HG03378 (cell line): ENCODE measurements at regions not wholly inside any gene's neighbourhood (a gene's known extent, or its start where the extent isn't known, plus 50 kb on each side); places are given as distances from the start of the nearest gene placed in this dataset.

Source experiments
- ATAC-seq: cut with Tn5 transposase; IDR thresholded peaks from one replicate; pipeline ENCODE4 v1.9.1; 2021; ENCODE audit warnings: mild to moderate bottlenecking, moderate library complexity; ENCODE audit not compliant: unreplicated experiment

DNA sequence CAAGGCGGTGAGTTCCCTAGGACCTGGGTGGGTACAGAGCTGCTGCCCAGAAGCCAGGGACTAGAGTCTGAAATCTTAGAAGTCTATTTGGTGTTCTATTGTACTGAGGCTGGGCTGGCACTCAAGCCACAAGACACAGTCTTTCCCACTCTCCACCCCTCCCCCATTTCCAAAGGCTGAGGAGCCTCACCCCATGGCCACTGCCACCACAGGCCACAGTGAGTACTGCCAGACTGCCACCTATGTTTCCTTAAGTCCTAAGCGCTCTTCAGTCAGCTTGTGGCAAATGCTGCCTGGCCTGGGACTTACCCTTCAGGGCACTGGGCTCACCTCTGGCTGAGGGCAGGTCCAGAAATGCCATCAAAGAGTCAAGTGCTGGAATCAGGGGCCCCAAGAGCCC is 469.3 kb downstream of the HAO1 start:
- no peak for ATAC-seq

DNA sequence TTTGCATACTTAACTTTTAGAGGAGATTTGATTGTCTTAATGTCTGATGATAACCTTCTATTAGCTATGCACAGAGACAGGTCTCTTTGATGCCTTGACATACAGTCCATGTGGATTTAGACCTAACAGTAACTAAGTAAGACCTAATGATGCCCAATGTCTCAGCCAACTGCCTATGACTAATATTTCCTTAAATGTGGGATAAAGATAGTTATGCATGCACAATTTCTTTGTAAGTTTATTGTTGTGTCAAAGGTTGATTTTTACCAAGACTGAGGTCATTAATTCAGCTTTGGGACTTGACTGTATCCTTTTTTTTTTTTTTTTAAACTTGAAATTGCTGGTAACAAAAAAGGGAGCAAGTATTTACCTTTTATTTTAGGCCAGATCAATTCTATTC is 450.0 kb downstream of the HAO1 start:
- ATAC-seq, result no peak

DNA sequence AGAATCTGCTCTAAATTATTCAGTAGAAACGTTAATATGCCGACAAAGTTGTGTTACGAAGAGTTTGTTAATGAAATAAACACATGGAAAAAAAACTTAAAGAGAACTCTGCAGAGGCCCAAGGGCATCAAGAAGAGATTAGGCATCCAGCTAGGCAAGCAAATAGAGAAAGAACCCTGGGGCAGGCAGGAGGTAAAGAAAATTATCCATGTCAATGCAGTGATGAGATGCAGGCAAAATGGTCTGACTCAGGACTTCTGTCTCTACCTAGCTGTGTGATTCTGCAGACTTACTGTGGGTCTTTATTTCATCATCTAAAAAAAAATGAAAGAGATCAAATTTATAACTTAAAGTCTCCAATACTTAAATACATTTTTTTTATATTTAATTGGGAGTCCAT is 448.0 kb downstream of the HAO1 start:
- no peak for ATAC-seq

DNA sequence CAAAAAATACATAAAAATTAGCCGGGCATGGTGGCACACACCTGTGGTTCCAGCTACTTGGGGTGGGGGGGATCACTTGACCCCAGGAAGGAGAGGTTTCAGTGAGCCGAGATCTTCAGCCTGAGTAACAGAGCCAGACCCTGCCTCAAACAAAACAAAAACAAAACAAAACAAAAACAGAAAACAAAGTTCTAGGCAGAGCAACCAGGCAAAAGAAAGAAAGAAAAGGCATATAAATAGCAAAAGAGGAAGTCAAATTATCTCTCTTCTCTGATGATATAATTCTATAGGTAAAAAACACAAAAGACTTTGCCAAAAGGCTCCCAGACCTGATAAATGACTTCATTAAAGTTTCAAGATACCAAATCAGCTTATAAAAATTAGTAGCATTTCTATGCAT is 446.9 kb downstream of the HAO1 start:
- no peak for ATAC-seq

DNA sequence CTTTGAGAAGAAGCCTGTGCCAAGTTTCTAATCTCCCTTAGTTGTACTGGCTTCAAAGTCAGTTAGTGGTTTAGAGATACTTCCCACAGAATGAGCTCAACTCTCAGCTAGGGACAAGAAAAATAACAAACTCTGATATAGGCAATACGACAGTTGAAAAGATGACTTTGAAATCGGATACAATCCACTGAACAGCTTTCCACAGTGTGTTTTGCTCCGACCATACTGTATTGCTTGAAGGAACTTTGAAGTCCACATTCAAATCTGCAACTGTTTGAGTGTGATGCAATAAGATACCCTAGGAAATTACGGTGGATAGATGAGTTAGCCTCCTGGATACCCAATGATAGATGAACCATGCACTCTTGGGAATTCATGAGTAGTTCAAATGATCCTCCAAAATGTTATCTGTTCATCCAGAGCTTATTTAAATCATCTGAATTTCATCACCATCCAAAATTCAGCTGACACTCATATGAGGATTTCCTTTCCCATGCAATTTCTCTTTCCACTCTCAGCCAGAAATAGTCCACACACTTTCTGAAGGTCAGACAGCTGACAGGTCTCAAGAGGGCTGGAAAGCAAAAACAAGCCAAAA is 443.8 kb downstream of the HAO1 start:
- no peak for ATAC-seq

DNA sequence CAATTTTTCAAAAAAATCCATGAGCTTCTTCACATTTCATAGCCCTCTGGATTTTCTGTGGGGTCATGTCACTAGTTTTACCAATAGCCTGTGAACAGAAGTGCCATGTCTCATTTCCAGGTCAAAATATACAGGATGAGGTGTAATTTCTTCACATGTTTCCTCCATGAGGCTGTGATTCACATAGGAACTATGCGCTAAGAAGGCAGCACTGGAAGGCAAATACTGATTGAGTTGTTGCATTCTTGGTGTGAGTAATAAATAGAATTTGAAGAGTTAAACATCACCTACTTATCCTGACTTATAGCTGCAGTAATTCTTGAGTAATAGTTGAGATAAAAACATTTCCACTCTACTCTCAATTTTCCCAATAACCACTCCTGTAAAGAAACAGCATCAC is 442.3 kb downstream of the HAO1 start:
- no peak for ATAC-seq

DNA sequence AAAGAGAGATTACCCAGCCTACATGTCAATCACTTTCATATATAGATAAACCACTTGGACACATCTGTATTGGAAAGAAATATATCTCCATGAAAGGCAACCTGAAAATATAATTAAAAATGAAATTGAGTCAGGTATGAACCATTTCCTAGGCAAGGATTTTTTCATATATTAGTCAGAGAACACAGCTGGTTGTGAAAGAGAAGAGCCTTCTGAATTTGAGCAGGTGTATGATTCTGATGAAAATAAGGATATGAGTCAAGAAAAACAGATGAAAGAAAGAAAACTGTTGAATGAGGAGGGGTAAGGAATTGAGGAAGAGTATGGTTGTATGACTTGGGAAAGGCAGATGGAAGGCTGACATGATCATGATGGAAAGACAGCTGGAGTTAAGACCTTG is 441.1 kb downstream of the HAO1 start:
- ATAC-seq, result no peak

DNA sequence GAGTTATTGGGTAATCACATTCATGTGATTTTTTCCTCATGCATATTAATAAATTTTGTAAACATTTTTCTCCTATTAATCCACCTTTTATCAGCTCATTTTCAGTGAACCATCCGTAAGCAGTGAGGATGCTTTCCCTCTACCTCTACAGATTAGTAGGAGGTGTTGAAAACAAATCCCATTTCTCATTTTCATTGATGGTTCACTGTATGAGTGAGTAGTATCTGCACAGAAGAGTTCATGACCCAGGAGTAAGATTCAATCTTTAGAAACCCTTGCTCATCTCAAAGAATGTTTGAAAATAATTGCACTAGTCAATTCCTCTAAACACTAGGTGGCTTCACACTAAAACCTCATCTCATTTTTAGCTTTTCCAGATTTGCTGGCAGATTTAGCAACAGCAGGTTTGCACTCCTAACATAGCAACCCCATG is 440.0 kb downstream of the HAO1 start:
- ATAC-seq, result no peak

DNA sequence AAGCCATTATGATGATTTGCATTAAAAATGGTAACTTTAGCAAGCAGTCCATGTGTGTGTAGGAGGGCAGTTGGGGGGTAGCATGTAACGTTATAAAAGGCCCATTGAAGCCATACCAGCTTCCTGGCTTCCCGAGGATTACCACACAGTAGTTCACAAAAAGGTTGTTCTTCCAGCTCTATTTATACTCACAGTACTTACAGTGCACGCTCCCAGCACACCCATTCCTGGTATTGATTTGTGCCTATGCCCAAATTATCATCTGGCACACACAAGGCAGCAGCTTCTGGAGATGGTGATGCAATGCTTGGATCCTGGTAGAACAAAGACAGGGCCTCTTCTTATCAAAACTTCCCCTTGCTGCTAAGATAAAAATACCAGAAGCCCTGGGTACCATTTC is 436.8 kb downstream of the HAO1 start:
- ATAC-seq, result no peak

DNA sequence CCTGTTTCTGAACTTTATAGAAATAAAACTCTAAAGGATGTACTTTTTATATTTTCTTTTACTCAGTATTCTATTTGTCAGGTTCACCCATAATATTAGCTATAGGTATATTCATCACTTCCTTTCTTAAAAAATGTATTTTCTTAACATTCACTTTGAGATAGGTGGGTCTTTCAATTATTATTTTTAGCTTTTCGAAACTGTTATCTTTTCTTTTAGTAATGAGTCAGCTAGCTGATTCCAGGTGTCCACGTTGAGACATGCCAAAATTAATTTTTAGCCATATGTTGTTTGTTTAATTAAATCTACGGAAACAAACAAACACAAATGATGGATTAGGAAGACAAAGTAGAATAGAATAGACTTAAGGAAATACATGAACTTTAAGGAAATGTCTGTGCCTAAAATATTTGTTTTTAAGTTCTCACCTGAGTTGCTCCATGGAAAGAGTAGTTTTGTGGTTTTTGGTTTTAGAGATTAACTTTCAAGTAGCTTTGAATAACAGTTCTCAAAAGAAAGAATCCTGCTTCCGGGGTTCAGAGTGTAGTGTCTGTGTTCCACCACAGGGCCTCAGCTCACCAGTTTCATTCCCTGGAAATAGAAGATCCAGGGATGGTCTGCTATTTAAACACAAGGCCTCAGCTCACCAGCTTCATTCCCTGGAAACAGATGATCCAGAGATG is 435.0 kb downstream of the HAO1 start:
- ATAC-seq, result peak; percentile 54

DNA sequence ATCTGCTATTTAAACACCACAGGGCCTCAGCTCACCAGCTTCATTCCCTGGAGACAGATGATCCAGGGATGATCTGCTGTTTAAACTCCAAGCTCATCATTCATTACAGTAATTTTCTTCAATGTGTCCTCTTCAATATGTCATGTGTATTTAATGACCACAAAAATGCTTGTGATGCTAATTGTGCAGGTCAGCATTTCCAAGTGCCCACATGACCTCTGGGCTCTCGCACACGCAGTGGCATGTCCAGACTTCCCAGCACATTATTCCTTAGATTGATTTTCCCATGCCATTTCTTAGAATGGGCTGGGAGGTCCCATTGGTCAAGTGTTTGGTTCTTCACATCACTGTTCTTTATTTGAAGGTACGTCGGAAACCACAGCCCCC is 434.4 kb downstream of the HAO1 start:
- ATAC-seq, result no peak

DNA sequence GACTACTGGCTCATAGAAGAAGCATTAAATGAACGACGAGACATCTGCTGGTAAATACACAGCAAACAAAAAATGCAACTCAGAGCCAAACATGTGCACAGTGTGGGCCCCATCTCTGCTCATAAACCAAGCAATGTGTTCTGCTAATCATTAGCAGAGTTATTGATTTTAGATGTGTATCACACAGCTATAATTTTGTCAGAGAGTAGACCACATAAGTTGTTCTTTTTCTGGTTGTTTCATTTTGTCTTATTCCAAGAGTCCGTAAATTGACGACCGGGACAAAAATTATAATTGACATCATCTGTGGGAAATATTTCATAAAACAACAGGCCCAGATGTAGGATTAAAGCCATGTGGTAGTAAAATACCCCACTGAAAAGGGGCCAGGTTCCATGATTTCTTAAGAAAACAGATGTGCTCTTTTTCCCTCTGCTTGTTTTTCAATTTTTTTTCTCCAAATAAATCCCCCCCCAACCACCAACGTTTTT is 423.6 kb downstream of the HAO1 start:
- no peak for ATAC-seq

DNA sequence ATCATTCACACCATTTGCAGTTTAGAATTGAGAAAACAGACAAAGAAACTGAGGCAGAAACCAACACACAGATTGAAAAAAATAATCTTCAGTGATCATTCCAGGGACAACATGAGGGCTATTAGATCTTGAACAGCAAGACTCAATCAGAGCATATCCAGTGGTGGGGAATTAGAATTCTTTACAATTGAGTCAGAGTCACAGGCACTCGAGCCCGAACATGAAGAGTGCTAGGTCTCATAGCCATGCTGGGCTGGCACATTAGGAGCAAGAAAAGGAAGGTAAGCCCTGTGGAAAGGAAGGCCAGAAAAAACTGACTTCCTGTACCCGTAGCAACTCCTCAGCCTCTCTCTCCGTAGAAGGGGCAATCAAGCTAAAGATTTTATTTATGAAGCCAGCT is 419.9 kb downstream of the HAO1 start:
- no peak for ATAC-seq

DNA sequence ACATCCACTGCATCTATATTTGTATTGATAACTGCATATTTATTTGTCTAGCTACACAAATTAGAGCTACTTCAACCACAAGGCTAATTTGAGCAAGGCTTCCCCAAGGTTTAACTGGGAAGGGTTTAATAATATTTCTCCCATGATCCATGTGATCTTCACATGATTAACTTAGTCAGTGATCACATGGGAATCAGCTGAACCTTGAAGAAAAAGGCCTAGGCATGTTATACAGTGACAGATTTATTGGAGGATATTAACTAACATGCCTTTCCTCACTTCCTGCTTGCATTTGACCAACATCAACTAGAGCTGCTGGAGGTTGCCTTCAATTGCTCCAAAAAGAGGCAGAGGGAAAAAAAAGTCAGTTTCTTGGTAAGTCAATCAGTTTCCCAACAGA is 417.0 kb downstream of the HAO1 start:
- no peak for ATAC-seq

DNA sequence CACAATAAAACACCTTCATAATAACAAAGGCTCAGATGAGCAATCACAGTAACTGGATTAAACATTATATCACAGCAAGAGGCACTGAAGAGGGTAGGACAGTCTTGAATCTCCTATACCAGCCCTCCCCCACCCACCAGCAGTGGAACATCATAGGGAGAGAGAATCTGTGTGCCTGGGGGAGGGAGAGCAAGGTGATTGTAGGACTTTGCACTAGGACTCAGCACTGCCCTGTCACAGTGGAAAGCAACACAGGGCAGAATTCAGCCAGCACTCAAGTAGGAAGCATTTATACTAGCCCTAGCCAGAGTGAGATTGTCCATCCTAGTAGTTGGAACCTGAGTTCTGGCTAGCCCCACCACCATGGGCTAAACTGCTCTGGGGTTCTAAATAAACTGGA is 400.2 kb downstream of the HAO1 start:
- no peak for ATAC-seq

DNA sequence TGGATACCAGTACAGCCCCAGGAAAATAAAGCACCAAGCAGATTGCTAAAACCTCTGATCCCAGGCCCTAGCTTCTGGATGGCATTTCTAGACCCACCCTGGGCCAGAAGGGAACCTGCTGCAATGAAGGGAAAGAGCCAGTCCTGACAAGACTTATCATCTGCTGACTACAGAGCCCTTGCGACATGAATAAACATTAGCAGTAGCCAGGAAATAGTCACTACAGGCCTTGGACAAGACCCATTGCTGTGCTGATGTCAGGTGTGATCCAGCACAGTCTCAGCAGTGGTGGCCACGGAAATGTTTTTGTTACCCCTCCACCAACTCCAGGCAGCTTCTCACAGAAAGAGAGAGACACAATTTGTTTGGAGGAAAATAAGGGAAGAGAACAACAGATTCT is 399.3 kb downstream of the HAO1 start:
- ATAC-seq, result no peak

DNA sequence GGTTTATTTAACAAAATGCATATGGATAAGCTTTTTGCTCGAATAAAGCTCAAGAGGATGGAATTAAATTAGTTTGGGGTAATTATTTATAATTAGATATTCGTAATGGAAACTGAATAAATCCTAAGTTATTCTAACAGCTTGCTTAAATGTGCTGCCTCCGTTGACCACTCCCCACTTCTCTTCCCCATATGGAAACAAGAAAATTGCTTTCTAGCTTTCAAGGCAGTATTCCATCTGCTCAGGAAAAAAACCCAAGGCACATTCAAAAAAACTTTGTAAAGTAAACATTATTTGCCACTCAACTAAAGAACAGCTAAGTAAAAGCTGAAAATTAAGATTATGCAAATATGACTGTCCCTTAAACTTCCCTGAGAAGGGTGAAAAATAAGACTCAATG is 369.2 kb downstream of the HAO1 start:
- no peak for ATAC-seq

DNA sequence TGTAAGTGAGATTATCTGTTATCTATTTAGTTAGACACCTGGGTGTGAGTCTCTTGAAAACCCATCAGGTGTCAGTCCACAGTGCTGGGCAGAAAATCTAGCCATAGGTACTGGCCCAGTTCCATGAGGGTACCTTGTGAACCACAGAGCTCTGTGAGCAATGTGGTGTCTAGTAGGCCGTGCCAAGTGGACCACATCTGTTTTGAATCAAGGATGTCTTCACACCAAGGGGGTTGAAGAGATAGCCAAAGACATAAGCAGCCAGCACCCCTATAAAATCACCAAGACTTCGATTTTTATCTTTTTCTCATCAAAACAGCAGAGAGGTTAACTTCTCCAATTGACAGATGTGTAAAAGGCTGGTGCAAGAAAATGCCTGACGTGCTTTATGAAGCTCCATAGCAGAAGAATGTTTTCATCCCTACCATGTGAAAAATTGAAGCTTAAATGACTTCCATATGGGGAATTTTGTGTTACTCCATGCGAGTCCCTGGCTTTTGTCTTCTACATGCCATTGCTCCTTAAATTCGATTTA is 368.7 kb downstream of the HAO1 start:
- ATAC-seq, result no peak

DNA sequence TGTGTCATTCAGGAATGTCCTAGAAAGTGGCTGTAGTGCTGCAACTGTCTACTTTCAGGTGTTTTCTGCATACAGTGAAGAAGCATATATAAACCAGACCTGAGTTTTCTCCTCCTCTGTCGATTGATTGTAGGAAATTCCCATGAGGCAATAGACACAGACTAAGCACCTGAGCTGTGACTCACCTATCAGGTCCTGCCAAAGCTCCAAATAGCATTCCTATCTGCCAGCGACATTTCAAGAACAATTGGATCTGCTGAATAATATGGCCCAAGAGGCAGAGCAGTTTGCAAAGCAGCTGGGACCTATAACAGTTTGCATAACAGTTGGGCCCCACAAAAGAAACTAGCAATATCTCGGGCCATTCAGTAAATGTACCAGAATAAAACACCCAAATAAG is 360.4 kb downstream of the HAO1 start:
- ATAC-seq, result no peak

DNA sequence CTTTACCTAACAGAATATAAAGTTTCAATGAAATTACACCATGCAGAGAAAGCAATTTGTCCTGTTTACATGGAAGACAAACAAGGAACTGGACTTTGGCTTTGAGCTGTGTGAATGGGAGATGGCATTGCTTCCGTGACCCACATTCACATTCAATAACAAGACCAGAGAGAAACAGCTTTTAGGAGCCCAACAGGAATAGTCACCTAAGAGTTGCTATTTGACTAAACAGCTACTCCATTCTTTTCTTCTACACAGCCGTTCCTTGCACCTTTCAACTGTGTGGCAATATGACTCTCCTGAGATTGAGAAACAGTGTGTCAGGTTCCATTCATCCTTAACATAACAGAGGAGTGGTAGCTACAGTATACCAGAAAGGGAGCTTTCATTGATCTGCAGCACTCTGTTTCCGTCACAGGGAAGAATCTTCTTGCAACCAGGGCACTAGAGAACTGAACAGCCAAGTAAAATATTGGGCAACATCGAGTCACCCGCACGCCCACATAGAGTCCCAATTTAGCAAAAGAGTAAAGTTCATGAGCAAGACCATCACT is 355.1 kb downstream of the HAO1 start:
- ATAC-seq, result no peak

DNA sequence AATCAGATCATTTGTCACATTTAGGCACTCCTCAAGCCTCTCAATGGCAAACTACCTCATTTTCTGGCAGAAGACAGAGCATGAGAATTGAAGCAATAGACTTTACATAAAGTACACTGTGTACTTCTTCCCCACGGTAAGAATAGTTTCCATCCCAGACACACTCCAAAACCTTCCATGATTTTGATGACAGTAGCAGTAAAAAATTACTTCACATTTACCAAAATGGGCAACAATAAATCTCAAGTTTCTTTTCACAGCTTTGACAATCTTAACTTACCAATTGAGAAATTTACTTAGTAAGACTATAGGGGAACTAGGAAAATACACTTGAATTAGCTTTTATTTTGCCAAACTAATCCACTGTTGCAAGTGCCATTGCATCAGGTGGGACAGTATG is 353.8 kb downstream of the HAO1 start:
- no peak for ATAC-seq

DNA sequence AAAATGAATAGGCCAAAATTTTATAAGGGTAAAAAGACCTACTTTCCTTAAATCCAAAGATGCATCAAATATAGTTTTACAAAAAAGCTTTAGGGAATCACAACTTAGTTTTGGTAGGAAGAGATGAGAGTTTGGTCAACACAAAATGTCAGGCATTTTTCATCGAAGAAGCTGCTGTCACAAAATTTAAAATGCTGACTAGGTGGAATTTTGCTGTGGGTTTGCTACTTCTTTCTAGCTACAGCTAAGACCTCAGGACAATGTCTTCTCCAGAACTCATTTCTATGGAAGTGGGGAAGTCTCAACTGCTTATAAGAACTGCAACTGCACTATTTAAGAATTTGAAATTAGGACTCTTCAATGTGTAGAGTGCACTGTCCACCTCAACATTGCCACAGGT is 351.1 kb downstream of the HAO1 start:
- no peak for ATAC-seq
